ENCODE measurements at regions not wholly inside any gene's neighbourhood (a gene's known extent, or its start where the extent isn't known, plus 50 kb on each side); places are given as distances from the start of the nearest gene placed in this dataset.

DNA sequence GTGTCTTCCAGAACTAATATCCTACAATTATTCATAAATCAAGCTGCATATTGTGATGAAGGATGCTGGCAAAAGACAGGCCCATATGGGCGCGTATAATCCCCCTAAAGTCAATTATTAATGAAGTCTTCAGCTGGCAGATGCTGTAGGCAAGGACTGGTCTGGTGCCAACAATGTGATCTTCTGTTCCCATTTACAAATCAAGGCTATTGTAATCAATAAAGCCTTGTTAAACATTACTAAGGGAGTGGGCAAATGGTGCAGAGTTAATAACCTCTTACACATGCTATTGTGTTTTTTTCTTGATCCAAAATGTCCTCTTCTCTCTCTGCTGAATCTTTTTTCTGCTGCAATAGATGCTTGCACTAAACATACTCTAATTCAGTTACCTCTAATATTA, 119.0 kb downstream of the ALDH8A1 start:
- ATAC-seq (no peak), DNase-seq (no peak)
- no peak overlapping the region for H3K27ac Mint-ChIP-seq
- intact Hi-C loops (cut with micrococcal nuclease) = no loop called here
- no peaks in the 10 kb centered on the region for H3K9me3 Mint-ChIP-seq
- ChIA-PET POLR2A (interaction anchor here (0.6 kb wide), 1 partner anchor 15 kb away, joined by 3 read pairs; no protein-coding TSS in a partner anchor), CTCF (interaction anchor here (1.9 to 2.7 kb wide), 2 partner anchors 8 to 110 kb away, joined by 8 read pairs; no protein-coding TSS in a partner anchor)
- TF ChIP-seq, protein P1, sequence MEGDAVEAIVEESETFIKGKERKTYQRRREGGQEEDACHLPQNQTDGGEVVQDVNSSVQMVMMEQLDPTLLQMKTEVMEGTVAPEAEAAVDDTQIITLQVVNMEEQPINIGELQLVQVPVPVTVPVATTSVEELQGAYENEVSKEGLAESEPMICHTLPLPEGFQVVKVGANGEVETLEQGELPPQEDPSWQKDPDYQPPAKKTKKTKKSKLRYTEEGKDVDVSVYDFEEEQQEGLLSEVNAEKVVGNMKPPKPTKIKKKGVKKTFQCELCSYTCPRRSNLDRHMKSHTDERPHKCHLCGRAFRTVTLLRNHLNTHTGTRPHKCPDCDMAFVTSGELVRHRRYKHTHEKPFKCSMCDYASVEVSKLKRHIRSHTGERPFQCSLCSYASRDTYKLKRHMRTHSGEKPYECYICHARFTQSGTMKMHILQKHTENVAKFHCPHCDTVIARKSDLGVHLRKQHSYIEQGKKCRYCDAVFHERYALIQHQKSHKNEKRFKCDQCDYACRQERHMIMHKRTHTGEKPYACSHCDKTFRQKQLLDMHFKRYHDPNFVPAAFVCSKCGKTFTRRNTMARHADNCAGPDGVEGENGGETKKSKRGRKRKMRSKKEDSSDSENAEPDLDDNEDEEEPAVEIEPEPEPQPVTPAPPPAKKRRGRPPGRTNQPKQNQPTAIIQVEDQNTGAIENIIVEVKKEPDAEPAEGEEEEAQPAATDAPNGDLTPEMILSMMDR (IDR thresholded peaks at IDR 0.05) = no peak
- H3K4me3 Mint-ChIP-seq = no peak overlapping the region
- H3K36me3 Mint-ChIP-seq (ENCODE audit: low read depth) = no peaks in the 10 kb centered on the region
- no peaks in the 10 kb centered on the region for H3K27me3 Mint-ChIP-seq
- H3K4me1 Mint-ChIP-seq (ENCODE audit: low read depth) = no peaks in the 10 kb centered on the region

DNA sequence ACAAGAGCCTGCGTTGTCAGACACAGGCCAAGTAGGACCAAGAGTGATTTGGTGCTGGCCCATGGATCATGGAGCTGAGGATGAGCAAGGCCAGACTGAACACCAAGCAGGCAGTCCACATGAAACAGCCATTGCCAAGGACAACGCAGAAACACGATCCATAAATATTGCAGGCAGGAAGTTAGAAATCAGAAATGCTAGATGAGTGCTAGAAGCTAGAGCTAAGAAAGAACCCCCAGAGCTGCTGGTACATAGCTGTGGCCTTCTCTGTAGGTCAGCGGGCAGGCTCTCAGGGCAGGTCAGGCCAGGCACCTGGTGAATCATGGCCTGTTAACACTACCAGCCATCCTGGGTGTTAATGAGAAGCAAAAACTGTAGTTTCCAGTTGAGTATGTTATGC, 119.7 kb downstream of the ALDH8A1 start:
- H3K4me1 Mint-ChIP-seq (ENCODE audit: low read depth) = no peaks in the 10 kb centered on the region
- ATAC-seq (no peak), DNase-seq (no peak)
- intact Hi-C loops (cut with micrococcal nuclease) = no loop called here
- POLR2A ChIA-PET = no interaction called here
- H3K27ac Mint-ChIP-seq = no peak overlapping the region
- no peak overlapping the region for H3K4me3 Mint-ChIP-seq
- H3K27me3 Mint-ChIP-seq = no peaks in the 10 kb centered on the region
- H3K36me3 Mint-ChIP-seq (ENCODE audit: low read depth) = no peaks in the 10 kb centered on the region
- TF ChIP-seq, protein P1 (IDR thresholded peaks at IDR 0.05) = no peak
- CTCF ChIA-PET = interaction anchor here (0.6 to 2.7 kb wide), 4 partner anchors 8 to 706 kb away, joined by 3 to 8 read pairs (median 6); no protein-coding TSS in a partner anchor
- H3K9me3 Mint-ChIP-seq = peaks cover 2% of the 10 kb centered on the region

DNA sequence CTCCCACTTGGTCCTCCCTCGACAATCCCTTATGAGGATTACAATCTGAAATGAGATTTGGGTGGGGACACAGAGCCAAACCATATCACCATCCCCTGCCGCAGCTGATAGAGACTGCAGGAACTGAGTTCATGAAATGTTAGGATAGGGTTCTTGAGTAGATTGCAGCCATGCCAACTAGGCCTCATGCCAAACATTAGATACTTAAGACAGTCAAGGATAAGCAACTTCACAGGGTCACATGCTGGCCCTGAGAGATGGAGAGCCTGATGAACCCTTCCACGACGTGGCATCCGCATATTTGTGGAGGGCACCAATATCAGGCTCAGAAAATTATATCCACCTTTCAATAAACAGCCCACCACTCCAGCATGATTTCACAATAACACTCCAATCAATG, 121.3 kb downstream of the ALDH8A1 start:
- DNase-seq (no peak), ATAC-seq (no peak)
- no peaks in the 10 kb centered on the region for H3K4me1 Mint-ChIP-seq (ENCODE audit: low read depth)
- TF ChIP-seq, protein P1 (IDR thresholded peaks at IDR 0.05) = no peak
- intact Hi-C loops (cut with micrococcal nuclease) = loop anchor here (10.0 kb wide), 1 partner anchor 704 kb away; no protein-coding TSS in a partner anchor
- CTCF ChIA-PET = interaction anchor here (1.6 to 3.3 kb wide), 3 partner anchors 112 to 706 kb away, joined by 5 to 17 read pairs (median 8); no protein-coding TSS in a partner anchor
- peaks cover under 1% of the 10 kb centered on the region for H3K27me3 Mint-ChIP-seq
- POLR2A ChIA-PET = no interaction called here
- H3K36me3 Mint-ChIP-seq (ENCODE audit: low read depth) = no peaks in the 10 kb centered on the region
- peaks cover 2% of the 10 kb centered on the region for H3K9me3 Mint-ChIP-seq
- H3K27ac Mint-ChIP-seq = no peak overlapping the region
- no peak overlapping the region for H3K4me3 Mint-ChIP-seq

DNA sequence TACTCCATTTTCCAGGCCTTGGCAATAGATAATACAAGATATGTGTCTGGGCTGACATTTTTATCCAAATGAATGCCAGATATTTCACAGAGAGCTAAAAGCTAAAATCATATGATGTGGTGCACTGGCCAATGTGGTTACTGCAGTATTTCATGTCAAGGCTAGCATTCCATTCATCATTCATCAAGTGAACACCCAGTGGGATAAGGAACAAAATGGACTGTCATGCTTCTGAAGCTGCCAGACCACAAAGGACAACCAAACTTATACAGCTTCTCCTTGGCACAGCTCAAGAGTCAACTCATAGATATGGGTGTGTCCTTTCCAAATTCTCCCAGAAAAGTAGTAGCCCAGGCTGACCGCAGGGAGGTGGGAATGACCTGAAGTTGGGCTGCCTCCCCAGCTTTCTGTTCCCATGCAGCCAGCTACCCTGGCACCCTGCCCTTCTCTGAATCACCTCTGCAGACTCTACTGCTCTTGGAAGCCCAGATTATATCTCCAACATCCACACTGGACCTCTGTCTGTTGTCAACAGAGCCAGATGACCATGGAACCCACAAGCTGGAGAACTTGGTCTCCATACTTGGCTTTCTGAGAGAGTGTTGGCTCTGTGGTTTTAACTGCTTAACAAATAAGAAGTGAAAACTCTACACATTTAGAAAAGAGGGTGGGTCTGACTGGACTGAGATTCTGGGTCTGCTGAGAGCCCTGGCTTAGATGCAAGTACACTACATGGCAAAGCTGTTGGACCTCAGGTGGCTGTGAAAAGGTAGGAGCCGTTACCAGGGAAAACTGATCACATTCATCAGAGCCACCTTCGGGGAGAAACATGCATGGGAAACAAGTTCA, 122.8 kb downstream of the ALDH8A1 start:
- CTCF ChIA-PET = interaction anchor here (0.8 to 3.3 kb wide), 5 partner anchors 113 to 704 kb away, joined by 3 to 17 read pairs (median 5); no protein-coding TSS in a partner anchor
- Mint-ChIP-seq H3K4me3 (no peak overlapping the region), H3K27ac (no peak overlapping the region), H3K9me3 (peaks cover 2% of the 10 kb centered on the region), H3K27me3 (peaks cover 3% of the 10 kb centered on the region), H3K4me1 (ENCODE audit: low read depth) (no peaks in the 10 kb centered on the region), H3K36me3 (ENCODE audit: low read depth) (no peaks in the 10 kb centered on the region)
- POLR2A ChIA-PET = no interaction called here
- ATAC-seq = no peak
- intact Hi-C loops (cut with micrococcal nuclease) = loop anchor here (10.0 kb wide), 1 partner anchor 702 kb away; no protein-coding TSS in a partner anchor
- TF ChIP-seq, protein P1 (IDR thresholded peaks at IDR 0.05) = no peak
- no peak for DNase-seq

DNA sequence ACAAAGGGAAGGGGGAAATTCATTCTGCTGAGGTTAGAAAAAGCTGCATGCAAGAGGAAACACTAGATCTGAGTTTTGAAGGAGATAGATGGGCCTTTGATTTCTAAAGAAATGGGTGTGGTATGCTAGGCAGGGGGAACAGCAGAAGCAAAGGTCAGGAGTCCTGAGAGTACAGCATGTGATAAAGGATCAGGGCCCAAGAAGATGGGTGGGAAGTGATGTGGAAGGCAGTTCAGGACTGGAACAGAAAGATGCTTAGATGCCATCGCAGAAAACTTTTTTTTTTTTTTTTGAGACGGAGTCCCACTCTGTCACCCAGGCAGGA, 126.2 kb downstream of the ALDH8A1 start:
- CTCF ChIA-PET = interaction anchor here (0.7 to 3.6 kb wide), 26 partner anchors 10 to 740 kb away, joined by 3 to 36 read pairs (median 4); no protein-coding TSS in a partner anchor
- no peak for DNase-seq
- TF ChIP-seq, protein P1 (IDR thresholded peaks at IDR 0.05) = no peak
- Mint-ChIP-seq H3K4me1 (ENCODE audit: low read depth) (no peaks in the 10 kb centered on the region), H3K36me3 (ENCODE audit: low read depth) (no peaks in the 10 kb centered on the region), H3K4me3 (no peak overlapping the region), H3K9me3 (peaks cover 2% of the 10 kb centered on the region), H3K27me3 (peaks cover 3% of the 10 kb centered on the region), H3K27ac (no peak overlapping the region)
- intact Hi-C loops (cut with micrococcal nuclease) = loop anchor here (1.0 to 10.0 kb wide), 4 partner anchors 117 to 699 kb away; no protein-coding TSS in a partner anchor
- no peak for ATAC-seq
- POLR2A ChIA-PET = no interaction called here
